ENCODE measurements at regions not wholly inside any gene's neighbourhood (a gene's known extent, or its start where the extent isn't known, plus 50 kb on each side); places are given as distances from the start of the nearest gene placed in this dataset.

- H3K9me3 ChIP-seq (ENCODE audit: control insufficient read depth in 4 of 4, low read length in 3 of 4): no peaks in the 10 kb centered on the region
- H3K4me3 ChIP-seq (ENCODE audit: low read depth in 1 of 3, low read length in 3 of 3): no peak overlapping the region
- TF ChIP-seq YY1 (IDR thresholded peaks at IDR 0.05) (no peak), RAD21 (IDR thresholded peaks at IDR 0.05) (no peak), SP1 (IDR thresholded peaks at IDR 0.05) (no peak), MAX (IDR thresholded peaks at IDR 0.05) (no peak), HNF4G (IDR thresholded peaks at IDR 0.05) (no peak), CTCF (IDR thresholded peaks at IDR 0.05; ENCODE audit: low read depth, low read length, missing input control) (no peak), FOXA1 (IDR thresholded peaks at IDR 0.05) (no peak), NR2F2 (IDR thresholded peaks at IDR 0.05) (no peak)
- H3K27me3 ChIP-seq (ENCODE audit: control insufficient read depth in 4 of 4, insufficient read depth in 4 of 4, low read length in 3 of 4): peaks cover 0 to 4% (median 2%) of the 10 kb centered on the region in 4 donors
- WGBS: 95% methylated on average over 2 of the region's 2 CpGs
- DNase-seq (ENCODE audit: low spot score): no peak
- H3K9ac ChIP-seq (ENCODE audit: low read depth in 1 of 2, low read length in 2 of 2): no peak overlapping the region
- H3K4me1 ChIP-seq (ENCODE audit: control insufficient read depth in 4 of 4, insufficient read depth in 4 of 4, low read length in 3 of 4): no peaks in the 10 kb centered on the region
- H3K27ac ChIP-seq (ENCODE audit: low read depth in 1 of 2, low read length in 2 of 2): no peak overlapping the region
- H3K36me3 ChIP-seq (ENCODE audit: control insufficient read depth in 4 of 4, insufficient read depth in 3 of 4, low read depth in 1 of 4, low read length in 3 of 4): no peaks in the 10 kb centered on the region
Measured at GRCh38 chr2:175436076-175436475, 254.6 kb upstream of the ATP5MC3 start.

GRCh38 chr2:175435012-175435411 is 253.5 kb upstream of the ATP5MC3 start:
- Histone ChIP-seq H3K9me3 (ENCODE audit: control insufficient read depth in 4 of 4, low read length in 3 of 4) (no peaks in the 10 kb centered on the region), H3K4me1 (ENCODE audit: control insufficient read depth in 4 of 4, insufficient read depth in 4 of 4, low read length in 3 of 4) (no peaks in the 10 kb centered on the region), H3K27ac (ENCODE audit: low read depth in 1 of 2, low read length in 2 of 2) (no peak overlapping the region), H3K9ac (ENCODE audit: low read depth in 1 of 2, low read length in 2 of 2) (no peak overlapping the region), H3K4me3 (ENCODE audit: low read depth in 1 of 3, low read length in 3 of 3) (no peak overlapping the region), H3K27me3 (ENCODE audit: control insufficient read depth in 4 of 4, insufficient read depth in 4 of 4, low read length in 3 of 4) (peaks cover 0 to 4% (median 2%) of the 10 kb centered on the region in 4 donors), H3K36me3 (ENCODE audit: control insufficient read depth in 4 of 4, insufficient read depth in 3 of 4, low read depth in 1 of 4, low read length in 3 of 4) (no peaks in the 10 kb centered on the region)
- no peak for DNase-seq (ENCODE audit: low spot score)
- WGBS: 27% methylated on average over 1 of the region's 1 CpG
- TF ChIP-seq JUND (IDR thresholded peaks at IDR 0.05) (no peak), EGR1 (IDR thresholded peaks at IDR 0.05; ENCODE audit: low read depth in 2 of 2) (no peak), FOXA2 (IDR thresholded peaks at IDR 0.05) (no peak), ATF3 (IDR thresholded peaks at IDR 0.05) (no peak), REST (IDR thresholded peaks at IDR 0.05) (no peak), FOXA1 (IDR thresholded peaks at IDR 0.05) (no peak), SP1 (IDR thresholded peaks at IDR 0.05) (no peak), HNF4G (IDR thresholded peaks at IDR 0.05) (no peak), NR2F2 (IDR thresholded peaks at IDR 0.05) (no peak), RXRA (IDR thresholded peaks at IDR 0.05) (no peak), RAD21 (IDR thresholded peaks at IDR 0.05) (no peak), ZBTB33 (IDR thresholded peaks at IDR 0.05) (no peak), TAF1 (conservative IDR thresholded peaks at IDR 0.05) (no peak), HNF4A (conservative IDR thresholded peaks at IDR 0.05) (no peak), MAX (IDR thresholded peaks at IDR 0.05) (no peak), GABPA (IDR thresholded peaks at IDR 0.05 in 1 of 2, conservative IDR thresholded peaks at IDR 0.05 in 1 of 2) (no peak), YY1 (IDR thresholded peaks at IDR 0.05) (no peak), CTCF (IDR thresholded peaks at IDR 0.05; ENCODE audit: low read depth, low read length, missing input control) (no peak)
